ENCODE measurements at regions not wholly inside any gene's neighbourhood (a gene's known extent, or its start where the extent isn't known, plus 50 kb on each side); places are given as distances from the start of the nearest gene placed in this dataset.
"Not testable (repeated sequence)": the region's sequence is repeated elsewhere in the genome, so short reads cannot be mapped to it uniquely, and the experiment has no call there.

DNA sequence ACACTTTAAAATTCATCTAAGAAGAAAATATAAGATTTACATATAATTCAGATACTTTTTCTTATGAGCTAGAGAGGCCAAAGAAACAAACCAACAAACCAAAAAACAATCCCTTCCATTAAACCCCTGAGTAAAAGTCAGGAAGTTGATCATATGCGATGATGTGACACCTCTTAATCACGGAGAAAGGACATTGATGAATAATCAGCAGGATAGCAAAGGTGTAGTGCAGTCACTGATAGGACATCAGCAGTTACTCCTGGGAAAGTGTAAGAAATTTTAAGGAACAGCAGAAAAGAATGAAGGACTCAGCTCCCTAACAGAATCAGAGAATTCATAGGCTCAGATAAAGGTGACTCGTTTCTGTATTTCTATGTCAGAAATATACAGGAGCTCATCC is 202.4 kb upstream of the EDNRB start:
- intact Hi-C loops (cut with micrococcal nuclease), result loop anchor here (5.0 kb wide), 1 partner anchor 344 kb away; no protein-coding TSS in a partner anchor
- no peak for ATAC-seq
- no peak for DNase-seq

DNA sequence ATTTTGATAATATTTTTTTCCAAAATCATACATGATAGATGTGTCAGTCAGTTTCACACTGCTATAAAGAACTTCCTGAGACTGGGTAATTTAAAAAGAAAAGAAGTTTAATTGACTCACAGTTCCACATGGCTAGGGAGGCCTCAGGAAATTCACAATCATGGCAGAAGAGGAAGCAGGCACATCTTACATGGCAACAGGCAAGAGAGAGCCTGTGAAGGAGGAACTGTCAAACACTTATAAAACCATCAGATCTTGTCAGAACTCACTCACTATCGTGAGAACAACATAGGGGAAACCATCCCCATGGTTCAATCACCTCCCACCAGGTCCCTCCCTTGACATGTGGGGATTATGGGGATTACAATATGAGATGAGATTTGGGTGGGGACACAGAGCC is 201.5 kb upstream of the EDNRB start:
- intact Hi-C loops (cut with micrococcal nuclease), result loop anchor here (5.0 kb wide), 1 partner anchor 343 kb away; no protein-coding TSS in a partner anchor
- not testable (repeated sequence) for DNase-seq, ATAC-seq

DNA sequence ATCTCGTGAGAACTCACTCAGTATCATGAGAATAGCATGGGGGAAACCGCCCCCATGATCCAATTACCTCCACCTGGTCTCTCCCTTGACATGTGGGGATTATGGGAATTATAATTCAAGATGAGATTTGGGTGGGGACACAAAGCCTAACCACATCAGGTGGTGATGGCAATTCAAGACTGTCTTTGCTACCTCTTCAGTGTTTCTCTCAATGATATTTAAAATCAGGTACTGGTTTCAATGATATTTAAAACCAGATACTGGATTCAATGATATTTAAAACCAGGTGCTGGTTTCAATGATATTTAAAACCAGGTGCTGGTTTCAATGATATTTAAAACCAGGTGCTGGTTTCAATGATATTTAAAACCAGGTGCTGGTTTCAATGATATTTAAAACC is 198.4 kb upstream of the EDNRB start:
- intact Hi-C loops (cut with micrococcal nuclease); ATAC-seq; DNase-seq: not testable (repeated sequence)

DNA sequence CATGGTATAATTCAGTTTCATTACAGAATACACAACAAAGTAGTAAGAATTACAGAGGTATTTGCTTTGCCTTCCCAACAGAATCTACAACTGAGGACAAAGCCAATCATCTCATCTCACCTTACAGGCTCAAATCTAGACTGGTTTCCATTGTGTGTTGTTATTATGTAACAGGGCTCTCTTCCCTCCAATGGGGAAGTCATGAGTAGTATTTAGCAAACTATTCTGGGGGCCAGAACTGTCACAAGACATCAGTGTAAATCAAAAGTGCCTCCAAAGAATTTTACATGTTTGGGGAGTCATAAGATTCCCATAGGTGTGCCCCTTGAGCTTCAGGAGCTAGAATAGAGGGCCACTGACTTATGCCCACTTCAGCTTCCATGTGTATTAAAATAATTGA is 187.0 kb upstream of the EDNRB start:
- intact Hi-C loops (cut with micrococcal nuclease), result no loop called here
- no peak for DNase-seq
- ATAC-seq, result no peak

DNA sequence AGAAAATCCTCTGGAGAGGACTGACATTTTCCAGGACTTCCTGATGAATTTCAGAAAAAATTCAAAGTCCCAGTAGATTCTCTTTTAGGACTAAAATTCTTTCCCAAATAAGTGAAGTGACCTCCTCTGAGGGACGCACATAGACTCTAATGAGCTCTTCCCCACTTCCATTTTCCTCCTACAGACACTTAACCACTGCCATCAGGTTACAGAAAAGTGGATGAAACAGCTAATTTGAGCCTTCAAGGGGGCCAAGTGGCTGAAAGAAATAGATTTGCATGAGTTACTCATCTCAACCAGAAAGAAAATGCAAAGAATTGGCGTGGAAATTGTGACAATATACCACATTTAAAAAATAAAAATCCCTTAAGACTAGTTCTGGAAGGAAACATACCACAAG is 185.3 kb upstream of the EDNRB start:
- DNase-seq (no peak), ATAC-seq (no peak)
- intact Hi-C loops (cut with micrococcal nuclease), result no loop called here

DNA sequence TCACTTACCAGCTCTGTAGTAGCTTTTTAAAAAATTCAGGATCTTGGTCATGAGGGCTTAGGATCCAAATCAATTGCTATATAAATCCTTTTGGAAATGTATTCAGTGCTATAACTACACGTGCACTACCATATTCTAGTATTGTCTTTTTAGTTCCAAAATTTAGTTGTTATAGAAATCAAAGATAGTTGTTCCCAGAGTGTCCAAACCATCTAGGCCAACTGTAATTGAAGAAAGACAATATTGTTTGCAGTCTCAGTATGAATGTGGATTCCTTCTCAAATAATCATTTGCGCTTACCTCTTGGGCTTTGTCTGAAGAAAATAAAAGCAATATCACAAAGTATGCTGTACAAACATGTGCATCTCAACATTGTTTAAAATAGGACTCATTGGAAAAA is 184.1 kb upstream of the EDNRB start:
- ATAC-seq, result no peak
- intact Hi-C loops (cut with micrococcal nuclease), result no loop called here
- DNase-seq, result no peak

DNA sequence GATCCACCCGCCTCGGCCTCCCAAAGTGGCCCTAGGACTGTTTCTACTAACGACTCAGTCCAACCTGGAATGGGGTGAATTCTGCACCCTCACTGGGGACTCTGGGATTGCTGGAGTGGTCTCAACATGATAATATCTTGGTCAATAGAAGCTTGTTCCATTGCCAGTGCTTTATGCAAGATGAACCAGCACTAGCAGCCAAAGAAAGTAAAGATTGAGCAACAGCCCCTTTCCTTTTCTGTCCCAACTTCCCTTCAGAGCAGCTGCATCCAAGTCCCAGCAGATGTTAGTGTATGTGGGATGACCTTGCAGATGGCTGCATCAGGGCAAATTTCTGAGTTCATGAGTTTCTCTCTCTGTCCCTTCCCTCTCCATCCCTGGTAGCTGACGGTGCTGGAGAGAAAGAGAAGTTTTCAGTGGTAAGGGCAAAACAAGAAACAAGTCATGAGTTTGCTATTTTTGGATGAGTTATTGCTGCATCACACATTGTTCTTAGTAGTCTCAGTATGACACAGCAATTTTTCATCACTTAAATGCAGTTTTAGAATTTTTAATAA is 183.6 kb upstream of the EDNRB start:
- ATAC-seq (peak; percentile 99), DNase-seq (peak; percentile 42)
- intact Hi-C loops (cut with micrococcal nuclease), result no loop called here

DNA sequence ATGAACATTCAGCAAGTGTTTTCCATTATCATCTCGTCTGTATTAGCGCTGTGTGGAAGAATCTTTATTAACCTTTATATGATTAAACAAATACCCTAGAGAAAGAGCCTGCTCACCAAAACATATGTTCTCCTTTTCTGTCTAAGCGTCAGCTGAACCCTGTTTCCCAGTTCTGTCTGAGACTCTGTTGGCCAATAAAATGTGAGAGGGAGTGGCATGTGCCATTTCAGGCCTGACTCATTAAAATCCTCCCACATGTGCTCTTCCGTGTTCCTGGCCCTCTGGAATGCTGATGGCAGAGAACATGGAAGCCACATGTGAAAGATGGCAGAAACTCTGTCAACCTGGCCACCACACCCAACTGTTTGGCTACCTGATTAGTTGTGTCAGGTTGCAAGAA is 181.9 kb upstream of the EDNRB start:
- ATAC-seq (no peak), DNase-seq (no peak)
- intact Hi-C loops (cut with micrococcal nuclease), result no loop called here

DNA sequence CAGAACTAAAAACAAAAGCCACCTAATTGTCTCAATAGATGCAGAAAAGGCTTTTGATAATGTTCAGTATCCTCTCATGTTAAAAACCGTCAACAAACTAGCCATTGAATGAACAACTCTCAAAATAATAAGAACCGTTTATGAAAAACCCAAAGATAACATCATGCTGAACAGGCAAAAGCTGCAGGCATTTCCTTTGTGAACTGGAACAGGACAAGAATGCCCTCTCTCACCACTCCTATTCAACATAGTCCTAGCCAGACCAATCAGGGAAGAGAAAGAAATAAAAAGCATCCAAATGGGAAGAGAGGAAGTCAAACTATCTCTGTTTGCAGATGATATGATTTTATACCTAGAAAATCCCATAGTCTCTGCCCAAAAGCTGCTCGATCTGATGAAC is 179.6 kb upstream of the EDNRB start:
- DNase-seq (no peak), ATAC-seq (no peak)
- intact Hi-C loops (cut with micrococcal nuclease), result no loop called here

DNA sequence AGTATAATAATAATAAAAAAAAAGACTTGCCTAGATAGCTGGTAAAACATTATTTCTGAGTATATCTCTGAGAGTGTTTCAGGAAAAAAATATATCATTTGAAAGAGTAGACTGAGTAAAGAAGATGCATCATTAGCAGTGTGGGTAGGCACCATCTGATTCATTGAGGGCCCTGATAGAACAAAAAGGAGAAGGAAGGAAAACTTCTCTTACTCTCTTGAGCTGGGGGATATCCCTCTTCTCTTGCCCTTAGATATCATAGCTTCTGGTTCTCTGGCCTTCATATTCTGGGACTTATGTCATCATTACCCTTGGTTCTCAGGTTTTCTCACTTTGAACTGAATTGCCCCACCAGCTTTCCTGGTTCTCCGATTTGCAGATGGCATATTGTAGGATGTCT is 177.6 kb upstream of the EDNRB start:
- intact Hi-C loops (cut with micrococcal nuclease), result no loop called here
- ATAC-seq (no peak), DNase-seq (no peak)

DNA sequence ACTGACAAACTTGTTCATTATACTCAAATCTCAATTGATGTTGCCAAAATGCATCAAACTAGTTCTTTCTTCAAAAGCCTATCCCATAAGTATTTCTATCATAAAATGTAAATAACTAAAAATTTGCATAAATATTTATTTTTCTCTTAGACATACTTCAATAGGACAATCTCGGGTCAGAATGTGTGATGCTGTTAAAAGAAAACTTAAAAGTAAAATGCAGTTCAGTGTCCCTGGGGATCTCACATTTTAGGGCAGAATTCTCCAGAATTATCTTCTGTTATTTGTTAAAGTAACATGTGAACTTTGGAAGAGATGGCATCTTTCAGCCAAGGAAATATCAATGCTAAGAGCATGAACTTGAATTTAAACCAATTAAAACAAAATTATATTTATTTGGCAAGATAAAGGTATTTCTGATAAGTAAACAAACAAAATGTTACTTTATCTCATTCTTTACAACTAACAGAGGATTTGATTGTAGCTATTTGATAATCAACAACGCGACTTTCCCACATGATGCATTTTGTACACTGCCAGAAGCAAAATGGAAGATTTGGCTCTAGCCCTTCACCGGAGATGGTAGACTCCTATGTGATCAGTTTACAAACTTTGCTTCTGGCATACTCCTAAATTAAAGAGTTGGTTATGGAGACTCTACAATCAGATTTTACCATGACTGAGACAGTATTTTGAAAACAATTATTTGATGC is 169.5 kb upstream of the EDNRB start:
- ATAC-seq, result no peak
- intact Hi-C loops (cut with micrococcal nuclease), result no loop called here
- DNase-seq, result no peak

DNA sequence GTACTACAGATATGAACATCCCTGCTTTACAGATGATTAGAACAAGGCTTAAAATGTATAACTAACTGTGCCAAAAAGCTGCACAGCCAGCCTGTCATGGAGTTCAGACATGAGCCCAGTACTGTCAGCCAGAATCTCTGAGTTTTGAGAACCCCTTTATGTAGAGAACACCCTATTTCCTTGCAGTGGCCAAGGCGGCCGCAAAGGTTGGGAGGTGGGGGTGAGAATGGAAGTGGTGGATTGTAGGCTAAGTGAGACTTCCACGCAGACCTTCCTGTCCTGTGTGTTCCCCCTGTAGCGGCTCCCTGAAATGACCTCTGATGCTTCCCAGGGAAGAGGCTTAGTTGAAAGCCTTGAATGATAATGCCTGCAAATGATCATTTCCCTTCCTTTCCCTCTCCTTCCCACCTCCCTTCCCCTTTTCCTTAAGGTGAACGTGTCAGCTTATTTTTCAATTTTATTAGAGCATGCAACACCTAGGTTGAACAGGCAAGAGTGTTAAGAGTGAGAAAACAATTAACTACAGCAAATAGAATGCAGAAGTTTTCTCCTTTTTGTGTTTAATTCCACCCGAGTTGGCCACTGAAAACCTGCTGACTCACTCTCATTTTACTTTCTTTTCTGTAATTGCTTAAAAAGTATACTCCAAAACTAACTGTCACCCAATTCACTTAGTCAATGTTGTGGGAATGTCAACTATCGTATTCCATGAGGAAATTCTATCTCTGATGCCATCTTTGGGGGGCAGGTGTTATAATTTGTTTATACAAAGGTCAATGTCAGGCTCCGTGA is 167.0 kb upstream of the EDNRB start:
- ATAC-seq (no peak), DNase-seq (no peak)

DNA sequence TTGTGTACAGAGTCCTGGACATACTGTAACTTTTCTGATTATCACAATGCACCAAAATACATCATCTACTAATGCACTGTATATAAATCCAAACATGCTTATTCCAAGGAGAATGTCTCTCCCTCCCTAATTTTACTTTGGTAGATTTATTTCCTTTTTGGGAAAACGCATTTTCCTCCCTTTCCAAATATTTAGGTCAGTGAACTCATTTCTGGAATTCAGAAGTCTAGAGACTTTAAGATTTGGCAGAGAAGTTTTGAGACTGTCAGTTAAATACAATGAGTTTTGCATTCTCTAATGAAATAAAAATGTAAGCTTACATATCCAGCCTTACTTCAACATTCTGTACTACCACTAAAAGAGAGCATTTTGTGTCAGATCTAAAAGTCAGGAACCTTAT is 165.8 kb upstream of the EDNRB start:
- DNase-seq, result no peak
- ATAC-seq, result no peak
- intact Hi-C loops (cut with micrococcal nuclease), result no loop called here

More for the DNA sequence above, 167.0 kb upstream of the EDNRB start:
- intact Hi-C loops (cut with micrococcal nuclease), result no loop called here

DNA sequence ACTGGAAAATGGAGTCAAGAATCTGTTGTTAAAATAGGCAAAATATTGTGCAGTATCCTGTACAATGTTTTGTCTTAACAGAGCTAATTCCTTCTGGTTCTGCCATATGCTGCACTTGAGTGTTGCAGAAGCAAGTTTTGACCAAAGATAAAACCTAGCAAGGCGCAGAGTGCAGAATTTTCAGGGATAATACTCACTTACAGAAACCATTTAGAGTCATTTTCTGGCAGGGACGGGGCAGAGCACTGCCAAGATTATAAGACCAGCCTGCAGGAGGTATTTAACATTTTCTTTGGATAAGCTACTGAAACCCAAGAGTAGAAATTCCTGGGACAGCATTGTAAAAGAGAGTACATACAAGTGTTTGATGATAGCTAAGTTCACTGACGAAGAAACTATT is 159.5 kb upstream of the EDNRB start:
- intact Hi-C loops (cut with micrococcal nuclease), result no loop called here
- ATAC-seq (no peak), DNase-seq (no peak)

DNA sequence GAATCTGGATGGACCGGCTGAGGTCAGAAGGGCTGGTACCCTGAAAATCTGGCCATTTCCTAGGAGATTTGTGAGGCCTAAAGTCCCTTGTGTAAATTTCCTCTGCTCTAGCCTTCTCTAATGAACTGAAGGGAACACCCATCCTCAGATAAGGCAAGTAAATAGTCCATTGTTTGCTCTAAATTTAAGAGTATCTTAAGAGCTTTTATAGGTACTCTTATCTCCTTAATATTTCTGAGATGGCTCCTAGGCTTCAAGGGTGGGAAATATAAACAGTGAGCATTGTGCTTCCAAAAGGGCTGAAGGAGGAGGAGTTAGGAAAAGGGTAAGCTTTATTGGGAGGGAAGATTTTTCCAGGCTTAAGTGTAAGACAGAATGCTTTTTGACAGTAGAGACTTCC is 148.7 kb upstream of the EDNRB start:
- ATAC-seq, result no peak
- intact Hi-C loops (cut with micrococcal nuclease), result no loop called here
- no peak for DNase-seq

DNA sequence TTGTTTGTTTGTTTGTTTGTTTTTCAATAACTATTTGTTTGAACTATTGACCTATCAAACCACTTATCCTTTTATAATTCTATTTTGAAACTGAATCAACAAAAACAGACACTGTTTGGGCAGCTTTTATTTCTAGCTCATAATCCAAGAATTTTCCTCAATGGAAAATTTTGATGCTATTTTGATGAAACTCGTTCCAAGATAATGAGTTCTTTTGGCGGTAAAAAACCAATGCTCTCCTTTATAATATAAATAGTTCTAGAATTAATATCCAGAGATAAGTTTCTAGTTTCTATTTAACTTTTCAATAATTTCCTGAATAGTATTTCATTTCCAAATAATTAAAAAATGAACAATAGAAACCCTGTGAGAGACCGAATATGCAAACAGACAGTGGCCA is 146.5 kb upstream of the EDNRB start:
- DNase-seq (no peak), ATAC-seq (no peak)
- intact Hi-C loops (cut with micrococcal nuclease), result no loop called here

DNA sequence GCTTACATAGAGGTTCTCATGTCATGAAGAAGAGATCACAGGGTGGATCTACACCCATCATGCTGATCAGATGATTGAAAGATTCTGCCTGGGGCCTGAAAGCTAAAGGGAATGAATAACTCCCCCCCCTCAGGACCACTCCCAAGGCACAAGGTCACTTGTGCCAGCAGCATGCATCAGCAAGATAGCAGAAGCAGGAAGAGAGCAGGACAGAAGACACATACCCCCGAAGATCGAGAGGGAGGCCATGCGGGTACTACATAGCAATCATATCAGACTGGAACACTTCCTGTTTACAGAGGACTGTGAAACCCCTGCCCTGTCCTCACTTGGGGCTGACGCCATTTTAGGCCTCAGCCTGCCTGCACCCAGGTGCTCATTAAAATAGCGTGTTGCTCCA is 143.2 kb upstream of the EDNRB start:
- ATAC-seq, result no peak
- no peak for DNase-seq
- intact Hi-C loops (cut with micrococcal nuclease), result no loop called here

DNA sequence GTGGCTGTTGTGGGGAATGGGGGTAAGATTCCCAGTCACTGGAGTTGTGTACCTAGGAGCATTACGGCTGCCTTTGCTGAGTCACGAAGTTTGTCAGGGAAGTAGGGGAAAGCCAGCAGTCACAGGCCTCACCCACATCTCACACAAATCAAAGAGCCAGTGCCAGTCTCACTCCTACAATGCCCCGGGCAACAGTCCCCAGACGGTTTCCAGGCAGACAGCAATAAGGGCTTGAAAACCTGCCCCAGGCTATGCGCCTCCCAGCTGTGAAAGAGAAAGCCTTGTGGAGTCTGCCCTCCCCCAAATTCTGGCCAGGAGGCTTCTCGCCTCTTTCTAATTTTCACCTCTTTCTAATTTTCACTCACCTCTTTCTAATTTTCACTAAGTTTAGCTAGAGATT is 142.3 kb upstream of the EDNRB start:
- no peak for DNase-seq
- no peak for ATAC-seq
- intact Hi-C loops (cut with micrococcal nuclease), result no loop called here

DNA sequence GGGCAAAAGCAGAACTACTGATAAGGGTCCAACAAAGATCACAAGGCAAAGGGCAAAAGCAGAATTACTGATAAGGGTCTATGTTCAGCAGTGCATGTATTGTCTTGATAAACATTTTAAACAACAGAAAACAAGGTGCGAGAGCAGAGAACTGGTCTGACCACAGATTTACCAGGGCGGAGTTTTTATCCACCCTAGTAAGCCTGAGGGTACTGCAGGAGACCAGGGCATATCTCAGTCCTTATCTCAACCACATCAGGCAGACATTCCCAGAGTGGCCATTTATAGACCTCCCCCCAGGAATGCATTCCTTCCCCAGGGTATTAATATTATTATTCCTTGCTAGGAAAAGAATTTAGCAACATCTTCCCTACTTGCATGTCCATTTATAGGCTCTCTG is 138.2 kb upstream of the EDNRB start:
- ATAC-seq; intact Hi-C loops (cut with micrococcal nuclease); DNase-seq: not testable (repeated sequence)

DNA sequence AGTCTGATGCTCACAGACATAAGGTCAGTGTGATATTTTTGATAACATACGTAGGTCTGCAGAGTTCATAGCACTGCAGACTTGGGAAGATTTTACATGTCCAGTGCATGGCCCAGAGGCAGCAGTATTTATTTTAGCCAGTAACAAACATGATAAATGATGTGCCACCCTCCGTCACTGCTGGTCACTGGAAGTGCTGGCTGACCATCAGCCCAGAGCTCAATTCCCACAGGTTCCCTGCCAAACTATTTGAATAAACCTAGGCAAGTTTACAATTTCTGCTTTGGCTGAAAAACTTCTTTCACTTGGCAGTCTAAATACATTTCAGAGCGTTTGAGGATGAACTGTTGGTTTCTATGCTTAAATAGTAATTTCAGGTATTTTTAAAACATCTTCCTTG is 135.5 kb upstream of the EDNRB start:
- intact Hi-C loops (cut with micrococcal nuclease), result no loop called here
- peak; percentile 19 for ATAC-seq
- no peak for DNase-seq

DNA sequence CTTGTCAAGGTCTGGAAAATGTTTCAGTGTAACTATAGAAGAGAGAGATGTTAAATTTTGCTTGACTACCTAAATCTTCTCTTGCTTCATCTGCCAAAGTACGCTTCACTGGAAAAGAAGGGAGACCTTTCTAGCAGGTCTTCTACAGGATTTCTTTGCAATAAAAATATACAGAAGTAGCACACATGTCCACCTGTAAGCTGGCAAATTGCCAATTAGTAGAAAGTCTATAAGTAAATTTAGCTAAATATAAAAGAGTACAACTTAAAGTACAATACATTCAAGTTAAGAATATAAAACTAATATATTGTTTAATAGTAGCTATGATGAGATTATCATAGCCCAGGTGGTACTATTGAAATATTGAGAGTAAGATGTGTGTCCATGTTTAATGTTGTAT is 128.5 kb upstream of the EDNRB start:
- intact Hi-C loops (cut with micrococcal nuclease), result no loop called here
- no peak for ATAC-seq
- DNase-seq, result no peak

All from left ventricle myocardium superior (tissue), 1 donor.